Prostate gland (tissue), 2 donors: ENCODE measurements at regions not wholly inside any gene's neighbourhood (a gene's known extent, or its start where the extent isn't known, plus 50 kb on each side); places are given as distances from the start of the nearest gene placed in this dataset.

Source experiments
- DNase-seq: peaks from one replicate; pipeline ENCODE4 v3.0.0-alpha.2; 2019; ENCODE audit warnings: low spot score
- H3K27ac ChIP-seq, 2 donors: fragments of 200-600 bp; sonication (generic); 2 replicates each; pipeline ENCODE4 v1.5.1; 2017 to 2019
- H3K27me3 ChIP-seq: fragments of 200-600 bp; sonication (generic); replicated peaks from 2 replicates; pipeline ENCODE4 v1.5.1; 2019; ENCODE audit not compliant: insufficient read depth
- H3K36me3 ChIP-seq, 2 donors: fragments of 200-600 bp; sonication (generic); 1 replicate in 1 of 2; 2 replicates in 1 of 2; pipeline versions ENCODE4 v1.5.1 to v1.8.1; 2017 to 2019
- H3K4me1 ChIP-seq: fragments of 200-600 bp; sonication (generic); replicated peaks from 2 replicates; pipeline ENCODE4 v1.5.1; 2019
- H3K4me3 ChIP-seq, 2 donors: fragments of 200-600 bp; sonication (generic); 2 replicates each; pipeline ENCODE4 v1.5.1; 2017 to 2019
- H3K9me3 ChIP-seq: fragments of 200-600 bp; sonication (generic); 2 replicates; pipeline ENCODE4 v1.5.1; 2017
- CTCF ChIP-seq, 4 experiments: fragments of 200-600 bp in 2 of 4; fragments of 450-650 bp in 2 of 4; sonication (generic) in 2 of 4; IDR thresholded peaks; 1 replicate in 3 of 4; 2 replicates in 1 of 4; pipeline ENCODE4 v1.5.1; 2016 to 2019; ENCODE audit warnings: antibody characterized with exemption in 4 of 4, mild to moderate bottlenecking in 2 of 4, moderate library complexity in 2 of 4
- POLR2A ChIP-seq: fragments of 450-650 bp; IDR thresholded peaks from one replicate; pipeline ENCODE4 v1.6.1; 2016; ENCODE audit warnings: antibody characterized with exemption, mild to moderate bottlenecking
- POLR2AphosphoS5 ChIP-seq: sonication (generic); formaldehyde crosslinking; IDR thresholded peaks from one replicate; pipeline ENCODE4 v1.6.1; 2017; ENCODE audit warnings: antibody characterized with exemption
- WGBS: methylation state at CpG from one replicate; pipeline ENCODE4 v1.1.5; 2018; 5-methylcytosine and 5-hydroxymethylcytosine counted together
- intact Hi-C: fragments of 100-400 bp; cut with DNase I; formaldehyde crosslinking; loops from one replicate; pipeline ENCODE4 v1.14.2; 2022

DNA sequence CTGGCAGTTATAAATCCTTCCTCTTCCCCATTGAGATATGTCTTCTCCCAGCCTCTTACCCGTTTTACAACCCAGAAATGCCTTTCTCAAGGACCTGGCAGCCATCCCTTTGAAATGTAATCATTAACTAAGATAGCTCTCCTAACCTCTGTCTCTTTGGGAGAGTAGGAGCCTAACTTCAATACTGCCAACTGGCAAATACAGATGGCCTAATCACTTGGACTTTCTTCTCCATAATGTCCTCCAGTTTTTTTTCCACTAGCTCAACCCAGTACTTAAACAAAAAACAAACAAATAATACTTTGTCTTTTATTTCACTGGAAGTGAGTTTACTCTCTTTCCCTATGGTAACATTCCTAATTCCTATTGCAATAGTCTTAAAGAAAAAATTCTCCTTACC is 1391.1 kb downstream of the SUCLG1 start:
- H3K27ac ChIP-seq, result no peak overlapping the region
- intact Hi-C loops, result no loop called here
- H3K4me3 ChIP-seq, result no peak overlapping the region
- no peak for TF ChIP-seq CTCF (IDR thresholded peaks at IDR 0.05)
- no peak for TF ChIP-seq POLR2A
- TF ChIP-seq POLR2AphosphoS5, result no peak
- no peak for DNase-seq
- 39% methylated on average over 1 of the region's 1 CpG for WGBS
- H3K36me3 ChIP-seq, result no peaks in the 10 kb centered on the region
- H3K4me1 ChIP-seq, result no peaks in the 10 kb centered on the region
- no peaks in the 10 kb centered on the region for H3K27me3 ChIP-seq
- no peaks in the 10 kb centered on the region for H3K9me3 ChIP-seq

DNA sequence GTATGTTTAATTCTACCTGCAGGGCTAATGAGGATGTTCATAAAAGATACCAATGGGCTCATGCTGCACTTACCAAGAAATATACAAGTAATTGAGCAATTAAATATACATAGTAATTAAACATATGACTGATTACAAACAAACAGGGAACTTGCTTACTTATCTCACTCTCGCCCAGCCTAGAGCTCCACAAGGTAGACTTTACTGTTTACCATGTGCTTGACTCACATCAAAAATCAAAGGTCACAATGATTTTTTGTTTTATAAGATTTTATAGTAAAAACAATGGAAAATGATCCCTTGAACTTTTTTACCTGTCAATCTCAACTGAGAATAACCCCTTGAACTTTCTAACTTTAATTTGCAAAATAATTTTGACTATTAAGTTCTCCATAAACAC is 1395.1 kb downstream of the SUCLG1 start:
- Histone ChIP-seq H3K36me3 (no peaks in the 10 kb centered on the region), H3K9me3 (no peaks in the 10 kb centered on the region), H3K4me3 (no peak overlapping the region), H3K4me1 (no peaks in the 10 kb centered on the region), H3K27me3 (no peaks in the 10 kb centered on the region), H3K27ac (no peak overlapping the region)
- intact Hi-C loops, result no loop called here
- no peak for TF ChIP-seq CTCF (IDR thresholded peaks at IDR 0.05)
- no peak for TF ChIP-seq POLR2A
- no peak for TF ChIP-seq POLR2AphosphoS5
- no peak for DNase-seq
- 89% methylated on average over 1 of the region's 1 CpG for WGBS

GRCh38 chr2:83063511-83063910 is 1395.6 kb downstream of the SUCLG1 start:
- DNase-seq, result no peak
- H3K4me1 ChIP-seq, result no peaks in the 10 kb centered on the region
- no peak overlapping the region for H3K27ac ChIP-seq
- intact Hi-C loops, result no loop called here
- H3K9me3 ChIP-seq, result no peaks in the 10 kb centered on the region
- no peak overlapping the region for H3K4me3 ChIP-seq
- WGBS, result 94% methylated on average over 5 of the region's 5 CpGs
- no peaks in the 10 kb centered on the region for H3K27me3 ChIP-seq
- no peaks in the 10 kb centered on the region for H3K36me3 ChIP-seq
- TF ChIP-seq POLR2AphosphoS5 (no peak), POLR2A (no peak), CTCF (IDR thresholded peaks at IDR 0.05) (no peak)

- no peak overlapping the region for H3K27ac ChIP-seq
- no peak for TF ChIP-seq POLR2AphosphoS5
- TF ChIP-seq POLR2A, result no peak
- no peak for TF ChIP-seq CTCF (IDR thresholded peaks at IDR 0.05)
- intact Hi-C loops, result no loop called here
- no peak overlapping the region for H3K4me3 ChIP-seq
- no peaks in the 10 kb centered on the region for H3K4me1 ChIP-seq
- H3K36me3 ChIP-seq, result no peaks in the 10 kb centered on the region
- WGBS, result 76% methylated on average over 2 of the region's 2 CpGs
- H3K27me3 ChIP-seq, result no peaks in the 10 kb centered on the region
- no peak for DNase-seq
- no peaks in the 10 kb centered on the region for H3K9me3 ChIP-seq
Observed at GRCh38 chr2:83058683-83059082, 1400.4 kb downstream of the SUCLG1 start.

DNA sequence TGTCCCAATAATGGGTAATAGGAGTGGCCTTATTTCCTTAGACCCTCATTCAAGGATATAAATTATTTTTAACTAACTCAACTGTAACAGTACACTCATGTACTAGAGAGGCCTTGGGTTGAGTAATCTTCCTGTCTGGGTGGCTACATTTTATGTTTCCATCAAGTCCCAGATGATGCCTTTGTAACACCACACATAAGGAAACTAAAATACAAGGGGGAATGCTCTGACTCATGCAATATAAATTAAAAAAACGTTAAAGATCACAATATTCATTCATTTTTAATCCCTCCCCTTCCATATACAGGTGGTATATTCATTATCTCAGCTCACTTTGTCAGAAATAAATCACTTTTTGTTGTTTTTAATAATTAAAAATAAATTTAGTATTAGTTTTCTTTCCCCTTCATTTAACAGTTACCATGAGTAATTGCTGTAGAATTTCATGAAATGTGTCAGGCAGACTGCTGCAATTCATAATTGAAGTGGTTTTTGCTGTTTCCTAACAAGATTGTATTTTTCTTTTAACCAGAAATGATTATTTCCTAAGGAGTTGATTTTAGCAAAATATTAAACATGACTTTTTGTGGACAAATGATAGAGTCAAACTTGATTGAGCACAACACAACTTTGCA is 1403.6 kb downstream of the SUCLG1 start:
- Histone ChIP-seq H3K4me1 (no peaks in the 10 kb centered on the region), H3K9me3 (no peaks in the 10 kb centered on the region), H3K27me3 (no peaks in the 10 kb centered on the region), H3K36me3 (no peaks in the 10 kb centered on the region), H3K27ac (no peak overlapping the region), H3K4me3 (no peak overlapping the region)
- intact Hi-C loops, result no loop called here
- no peak for DNase-seq
- TF ChIP-seq CTCF (IDR thresholded peaks at IDR 0.05), result no peak
- TF ChIP-seq POLR2A, result no peak
- no peak for TF ChIP-seq POLR2AphosphoS5
- WGBS, result 30% methylated on average over 1 of the region's 1 CpG
